ENCODE measurements at regions not wholly inside any gene's neighbourhood (a gene's known extent, or its start where the extent isn't known, plus 50 kb on each side); places are given as distances from the start of the nearest gene placed in this dataset.
"Not testable (repeated sequence)": the region's sequence is repeated elsewhere in the genome, so short reads cannot be mapped to it uniquely, and the experiment has no call there.

DNA sequence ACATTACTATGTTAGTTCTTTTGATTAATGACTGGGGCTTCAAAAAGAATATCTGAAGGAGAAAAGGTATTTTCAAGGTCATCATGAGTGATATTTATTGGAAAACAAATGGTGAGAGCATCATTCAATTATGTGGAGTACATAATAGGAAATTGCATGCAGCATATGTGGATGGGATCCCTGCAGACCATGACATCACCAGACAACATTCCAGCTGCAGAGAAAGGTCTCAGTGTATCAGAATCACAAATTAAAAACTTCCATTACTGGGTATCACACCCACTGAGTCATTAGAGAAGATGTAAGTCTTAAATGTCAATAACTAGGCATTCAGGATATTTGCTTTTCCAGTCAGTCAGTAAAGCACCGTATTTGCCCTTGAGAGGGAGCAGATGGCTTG, 574.4 kb upstream of the SLC10A2 start:
- no peak overlapping the region for H3K4me3 Mint-ChIP-seq
- DNase-seq (ENCODE audit: low spot score) (no peak), ATAC-seq (no peak)
- H3K4me1 Mint-ChIP-seq (ENCODE audit: low read depth in 2 of 2): no peaks in the 10 kb centered on the region
- no peak overlapping the region for H3K27ac Mint-ChIP-seq
- H3K9me3 Mint-ChIP-seq: peaks cover 7% of the 10 kb centered on the region
- no peaks in the 10 kb centered on the region for H3K36me3 Mint-ChIP-seq
- H3K27me3 Mint-ChIP-seq: no peaks in the 10 kb centered on the region

GRCh38 chr13:103639326-103639725, 573.1 kb upstream of the SLC10A2 start:
- Mint-ChIP-seq H3K4me1 (ENCODE audit: low read depth in 2 of 2) (no peaks in the 10 kb centered on the region), H3K27ac (no peak overlapping the region), H3K27me3 (no peaks in the 10 kb centered on the region), H3K9me3 (peaks cover 7% of the 10 kb centered on the region), H3K4me3 (no peak overlapping the region), H3K36me3 (no peaks in the 10 kb centered on the region)
- DNase-seq (ENCODE audit: low spot score) (no peak), ATAC-seq (no peak)

GRCh38 chr13:103638706-103639105, 572.5 kb upstream of the SLC10A2 start:
- Mint-ChIP-seq H3K4me3 (no peak overlapping the region), H3K9me3 (peaks cover 7% of the 10 kb centered on the region), H3K27ac (no peak overlapping the region), H3K27me3 (no peaks in the 10 kb centered on the region), H3K36me3 (no peaks in the 10 kb centered on the region), H3K4me1 (ENCODE audit: low read depth in 2 of 2) (no peaks in the 10 kb centered on the region)
- DNase-seq (ENCODE audit: low spot score): no peak
- ATAC-seq: no peak

DNA sequence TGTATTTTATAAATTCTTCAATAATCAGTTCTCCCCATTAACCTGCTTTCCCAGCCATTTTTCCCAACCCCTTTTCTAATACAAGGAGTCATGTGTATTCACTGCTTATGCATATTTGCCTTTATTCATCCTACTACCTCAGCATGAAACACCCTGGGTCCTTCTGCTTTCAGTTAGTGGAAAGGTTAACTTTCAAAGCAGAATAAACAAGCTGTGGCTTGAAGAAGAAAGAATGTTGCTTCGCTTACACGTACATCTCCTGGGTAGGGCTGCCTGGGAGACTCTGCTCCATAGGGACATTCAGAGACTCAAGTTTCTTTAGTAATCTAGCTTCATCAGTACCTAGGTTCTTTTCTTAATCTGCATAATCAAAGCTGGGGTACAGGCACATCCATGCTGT, 567.8 kb upstream of the SLC10A2 start:
- no peaks in the 10 kb centered on the region for H3K36me3 Mint-ChIP-seq
- H3K9me3 Mint-ChIP-seq: peaks cover 3% of the 10 kb centered on the region
- no peak overlapping the region for H3K4me3 Mint-ChIP-seq
- H3K27ac Mint-ChIP-seq: no peak overlapping the region
- H3K4me1 Mint-ChIP-seq (ENCODE audit: low read depth in 2 of 2): no peaks in the 10 kb centered on the region
- H3K27me3 Mint-ChIP-seq: no peaks in the 10 kb centered on the region
- DNase-seq (ENCODE audit: low spot score) (no peak), ATAC-seq (no peak)

DNA sequence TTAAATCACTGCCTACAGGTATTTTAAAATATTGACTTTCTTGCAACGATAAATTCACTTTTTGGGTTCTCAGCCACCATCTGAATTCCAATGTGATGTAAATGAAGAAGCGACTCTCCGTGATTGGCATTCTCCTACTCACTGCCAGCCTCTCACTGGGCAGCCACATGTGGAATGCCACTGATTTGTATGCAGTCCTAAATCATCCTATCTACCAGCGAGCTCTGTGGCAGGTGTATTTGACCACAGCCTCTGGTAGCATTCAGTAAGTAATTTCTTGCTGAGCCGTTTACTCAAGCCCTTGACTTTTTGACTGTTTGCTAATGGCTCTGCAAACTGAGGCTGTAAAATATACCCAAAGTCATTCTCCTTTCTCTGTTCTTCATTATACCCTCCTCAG, 559.0 kb upstream of the SLC10A2 start:
- no peaks in the 10 kb centered on the region for H3K27me3 Mint-ChIP-seq
- no peak overlapping the region for H3K27ac Mint-ChIP-seq
- H3K4me1 Mint-ChIP-seq (ENCODE audit: low read depth in 2 of 2): no peaks in the 10 kb centered on the region
- DNase-seq (ENCODE audit: low spot score): no peak
- H3K9me3 Mint-ChIP-seq: peaks cover 6% of the 10 kb centered on the region
- no peaks in the 10 kb centered on the region for H3K36me3 Mint-ChIP-seq
- ATAC-seq: no peak
- no peak overlapping the region for H3K4me3 Mint-ChIP-seq

DNA sequence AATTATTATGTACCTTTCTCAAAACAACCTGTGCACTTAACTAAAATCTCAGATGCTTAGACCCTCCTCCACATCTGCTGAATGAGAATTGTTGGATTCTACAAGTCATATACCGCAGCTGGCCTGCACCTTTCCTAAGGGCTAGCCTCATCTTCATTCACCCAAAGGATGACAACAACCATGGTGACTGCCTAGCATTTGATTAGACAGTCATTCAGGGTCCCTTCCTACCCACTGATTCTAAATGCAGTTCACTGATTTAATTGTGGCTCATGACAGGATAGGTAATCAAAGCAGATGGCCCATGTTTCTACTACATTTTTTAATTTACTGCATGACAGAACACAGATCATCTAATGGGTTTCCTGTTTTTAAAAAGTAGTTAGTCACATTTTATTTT, 551.9 kb upstream of the SLC10A2 start:
- H3K4me3 Mint-ChIP-seq: no peak overlapping the region

DNA sequence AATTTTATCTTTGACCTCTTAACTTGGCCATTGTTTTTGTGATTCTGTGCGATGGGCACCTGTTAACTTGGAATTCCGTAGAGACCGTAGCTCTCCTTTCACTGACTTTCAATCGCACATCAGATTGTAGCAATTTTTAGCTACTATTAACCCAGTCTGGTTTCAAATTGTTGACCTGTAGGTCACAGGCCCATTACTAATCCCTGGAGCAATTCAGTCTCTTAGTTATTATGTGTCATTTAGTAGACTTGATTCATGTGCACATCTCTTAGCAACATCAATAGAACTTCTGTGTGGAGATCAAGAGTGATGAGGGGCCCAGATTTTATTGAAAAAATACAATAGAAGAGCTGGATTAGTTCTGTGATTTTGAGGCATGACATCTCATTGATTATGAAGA, 549.6 kb upstream of the SLC10A2 start:
- ATAC-seq: no peak
- no peaks in the 10 kb centered on the region for H3K4me1 Mint-ChIP-seq (ENCODE audit: low read depth in 2 of 2)

More for the DNA sequence above, 551.9 kb upstream of the SLC10A2 start:
- peaks cover 10% of the 10 kb centered on the region for H3K9me3 Mint-ChIP-seq
- no peaks in the 10 kb centered on the region for H3K27me3 Mint-ChIP-seq
- H3K27ac Mint-ChIP-seq: no peak overlapping the region
- peaks cover 8% of the 10 kb centered on the region for H3K36me3 Mint-ChIP-seq
- ATAC-seq: no peak
- DNase-seq (ENCODE audit: low spot score): no peak
- H3K4me1 Mint-ChIP-seq (ENCODE audit: low read depth in 2 of 2): no peaks in the 10 kb centered on the region

GRCh38 chr13:103614761-103615160, 548.5 kb upstream of the SLC10A2 start:
- no peak for ATAC-seq
- Mint-ChIP-seq H3K36me3 (peaks cover 8% of the 10 kb centered on the region), H3K4me3 (no peak overlapping the region), H3K27ac (no peak overlapping the region), H3K4me1 (ENCODE audit: low read depth in 2 of 2) (no peaks in the 10 kb centered on the region), H3K27me3 (no peaks in the 10 kb centered on the region), H3K9me3 (peaks cover 16% of the 10 kb centered on the region)
- no peak for DNase-seq (ENCODE audit: low spot score)

More for the DNA sequence above, 549.6 kb upstream of the SLC10A2 start:
- DNase-seq (ENCODE audit: low spot score): no peak
- Mint-ChIP-seq H3K27me3 (no peaks in the 10 kb centered on the region), H3K9me3 (peaks cover 11% of the 10 kb centered on the region), H3K36me3 (peaks cover 8% of the 10 kb centered on the region), H3K27ac (no peak overlapping the region), H3K4me3 (no peak overlapping the region)

- Mint-ChIP-seq H3K36me3 (no peaks in the 10 kb centered on the region), H3K9me3 (peaks cover 9% of the 10 kb centered on the region), H3K4me3 (no peak overlapping the region), H3K27me3 (no peaks in the 10 kb centered on the region), H3K4me1 (ENCODE audit: low read depth in 2 of 2) (no peaks in the 10 kb centered on the region), H3K27ac (no peak overlapping the region)
- ATAC-seq (no peak), DNase-seq (ENCODE audit: low spot score) (no peak)
Observed at GRCh38 chr13:103607995-103608394, 541.8 kb upstream of the SLC10A2 start.

GRCh38 chr13:103605546-103606326, 539.5 kb upstream of the SLC10A2 start:
- no peak overlapping the region for H3K4me3 Mint-ChIP-seq
- ATAC-seq: no peak
- H3K36me3 Mint-ChIP-seq: no peaks in the 10 kb centered on the region

DNA sequence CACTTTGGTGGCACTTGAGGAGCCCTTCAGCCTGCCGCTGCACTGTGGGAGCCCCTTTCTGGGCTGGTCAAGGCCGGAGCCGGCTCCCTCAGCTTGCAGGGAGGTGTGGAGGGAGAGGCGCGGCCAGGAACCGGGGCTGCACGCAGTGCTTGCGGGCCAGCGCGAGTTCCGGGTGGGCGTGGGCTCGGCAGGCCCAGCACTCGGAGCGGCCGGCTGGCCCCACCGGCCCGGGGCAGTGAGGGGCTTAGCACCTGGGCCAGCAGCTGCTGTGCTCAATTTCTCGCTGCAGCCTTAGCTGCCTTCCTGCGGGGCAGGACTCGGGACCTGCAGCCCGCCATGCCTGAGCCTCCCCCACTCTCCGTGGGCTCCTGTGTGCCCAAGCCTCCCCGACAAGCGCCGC, 533.7 kb upstream of the SLC10A2 start:
- H3K36me3 Mint-ChIP-seq; H3K4me1 Mint-ChIP-seq (ENCODE audit: low read depth in 2 of 2); H3K27me3 Mint-ChIP-seq; ATAC-seq; H3K27ac Mint-ChIP-seq; H3K4me3 Mint-ChIP-seq; DNase-seq (ENCODE audit: low spot score): not testable (repeated sequence)
- H3K9me3 Mint-ChIP-seq: peaks cover 15% of the 10 kb centered on the region

More at GRCh38 chr13:103605546-103606326, 539.5 kb upstream of the SLC10A2 start:
- DNase-seq (ENCODE audit: low spot score): no peak
- Mint-ChIP-seq H3K27me3 (no peaks in the 10 kb centered on the region), H3K9me3 (peaks cover 20% of the 10 kb centered on the region), H3K27ac (no peak overlapping the region), H3K4me1 (ENCODE audit: low read depth in 2 of 2) (no peaks in the 10 kb centered on the region)

GRCh38 chr13:103598671-103599070, 532.5 kb upstream of the SLC10A2 start:
- Mint-ChIP-seq H3K4me3 (no peak overlapping the region), H3K27ac (no peak overlapping the region), H3K4me1 (ENCODE audit: low read depth in 2 of 2) (no peaks in the 10 kb centered on the region), H3K9me3 (peaks cover 15% of the 10 kb centered on the region), H3K27me3 (no peaks in the 10 kb centered on the region), H3K36me3 (peaks cover 4% of the 10 kb centered on the region)
- DNase-seq (ENCODE audit: low spot score) (no peak), ATAC-seq (no peak)

DNA sequence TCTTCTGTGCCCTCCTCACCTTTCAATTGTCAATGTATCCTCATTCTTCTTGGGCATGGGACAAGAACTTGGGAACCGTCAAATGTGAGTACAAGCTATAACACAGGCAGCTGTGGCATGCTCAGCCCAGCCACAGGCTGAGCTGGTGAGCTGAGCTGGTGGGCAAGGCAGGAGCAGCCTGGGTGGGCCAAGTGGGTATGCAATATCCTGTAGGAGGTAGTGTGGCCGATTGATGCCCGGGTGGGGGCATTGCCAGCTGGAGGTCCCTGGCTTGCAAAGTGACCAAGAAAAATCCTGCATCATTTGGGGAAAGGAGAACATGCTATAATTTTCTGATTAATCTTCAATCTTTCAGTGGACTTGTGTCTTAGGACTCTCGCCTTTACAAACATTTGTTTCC, 507.2 kb upstream of the SLC10A2 start:
- DNase-seq (ENCODE audit: low spot score) (no peak), ATAC-seq (no peak)
- Mint-ChIP-seq H3K4me1 (ENCODE audit: low read depth in 2 of 2) (no peaks in the 10 kb centered on the region), H3K27me3 (no peaks in the 10 kb centered on the region), H3K27ac (no peak overlapping the region), H3K4me3 (no peak overlapping the region), H3K36me3 (no peaks in the 10 kb centered on the region), H3K9me3 (peaks cover 12% of the 10 kb centered on the region)

- DNase-seq (ENCODE audit: low spot score): no peak
- Mint-ChIP-seq H3K9me3 (peaks cover 11% of the 10 kb centered on the region), H3K27me3 (no peaks in the 10 kb centered on the region), H3K4me3 (no peak overlapping the region), H3K36me3 (no peaks in the 10 kb centered on the region), H3K4me1 (ENCODE audit: low read depth in 2 of 2) (no peaks in the 10 kb centered on the region), H3K27ac (no peak overlapping the region)
- no peak for ATAC-seq
Observed at GRCh38 chr13:103568314-103568713, 502.1 kb upstream of the SLC10A2 start.

DNA sequence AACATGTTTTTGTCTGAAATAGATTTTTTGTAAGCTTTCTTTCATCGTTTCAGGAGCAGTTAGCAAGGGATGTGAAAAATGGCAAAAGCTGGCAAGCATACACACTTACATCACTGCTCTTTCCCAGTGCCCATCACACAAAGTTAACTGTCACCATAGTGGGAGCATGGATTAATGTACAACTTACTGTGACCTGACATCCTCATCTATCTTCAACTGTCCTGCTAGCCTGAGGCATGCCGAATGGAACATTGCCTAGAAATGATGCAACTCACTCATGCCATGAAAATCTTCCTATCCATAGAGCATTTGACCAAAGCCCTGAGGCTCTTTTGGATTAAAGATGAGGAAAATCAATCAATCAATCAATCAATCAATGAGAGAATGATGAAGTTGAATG, 491.7 kb upstream of the SLC10A2 start:
- H3K27me3 Mint-ChIP-seq: no peaks in the 10 kb centered on the region
- H3K4me1 Mint-ChIP-seq (ENCODE audit: low read depth in 2 of 2): no peaks in the 10 kb centered on the region
- peaks cover 23% of the 10 kb centered on the region for H3K9me3 Mint-ChIP-seq
- H3K27ac Mint-ChIP-seq: no peak overlapping the region
- H3K36me3 Mint-ChIP-seq: no peaks in the 10 kb centered on the region
- DNase-seq (ENCODE audit: low spot score) (no peak), ATAC-seq (no peak)
- no peak overlapping the region for H3K4me3 Mint-ChIP-seq
